ENCODE measurements at regions not wholly inside any gene's neighbourhood (a gene's known extent, or its start where the extent isn't known, plus 50 kb on each side); places are given as distances from the start of the nearest gene placed in this dataset.

DNA sequence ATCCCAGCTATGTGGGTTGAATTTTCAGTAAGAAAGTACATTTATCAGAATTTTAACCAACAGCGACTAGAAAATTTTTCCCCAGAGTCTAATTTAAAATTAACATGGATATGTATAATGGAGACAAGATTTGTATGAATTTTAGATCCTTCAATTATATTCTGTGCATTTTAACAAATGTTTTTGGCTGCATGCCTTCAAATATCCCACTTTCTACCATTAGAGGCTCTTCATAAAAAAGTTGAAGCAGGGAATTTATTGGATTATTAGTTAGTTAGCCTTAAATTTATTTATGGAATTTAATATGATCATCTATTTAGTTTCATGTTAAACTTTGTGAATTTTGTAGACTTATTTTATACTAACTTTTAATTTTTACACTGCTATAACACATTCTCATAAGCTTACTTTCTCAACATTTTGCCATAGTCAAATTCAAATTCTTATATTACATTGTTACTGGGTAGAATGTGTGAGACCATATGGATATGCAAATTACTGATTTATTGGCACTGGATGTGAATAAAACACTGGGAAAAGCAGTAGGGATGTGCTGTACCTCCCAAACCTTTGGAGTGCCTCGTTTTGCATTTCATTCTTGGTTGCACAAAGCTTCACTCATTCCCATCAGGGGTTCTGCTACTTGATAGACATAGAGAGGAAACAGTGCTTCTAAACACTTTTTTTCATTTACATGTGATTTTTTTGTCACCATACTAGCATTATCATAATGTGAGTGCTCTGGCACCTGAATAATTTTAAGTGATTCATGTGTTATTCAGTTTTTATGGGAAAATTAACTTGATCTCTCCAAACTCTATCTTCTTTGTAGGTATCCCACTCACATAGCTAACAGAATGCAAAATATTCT, 491.8 kb upstream of the COX7C start:
- no peak overlapping the region for H3K4me3 ChIP-seq (ENCODE audit: low read depth in 1 of 2, low read length in 2 of 2)
- no peaks in the 10 kb centered on the region for H3K9me3 ChIP-seq (ENCODE audit: low read length)
- H3K36me3 ChIP-seq (ENCODE audit: insufficient read depth, low read length), result no peaks in the 10 kb centered on the region
- no peaks in the 10 kb centered on the region for H3K4me1 ChIP-seq (ENCODE audit: insufficient read depth, low read length)
- H3K27ac ChIP-seq (ENCODE audit: low read depth, low read length), result no peak overlapping the region
- H3K27me3 ChIP-seq (ENCODE audit: control insufficient read depth in 1 of 2, insufficient read depth in 2 of 2, low read length in 2 of 2), result no peaks in the 10 kb centered on the region
- H3K9ac ChIP-seq (ENCODE audit: low read length), result no peak overlapping the region

GRCh38 chr5:86127696-86128095, 490.0 kb upstream of the COX7C start:
- Histone ChIP-seq H3K4me3 (ENCODE audit: low read depth in 1 of 2, low read length in 2 of 2) (no peak overlapping the region), H3K27ac (ENCODE audit: low read depth, low read length) (no peak overlapping the region), H3K9ac (ENCODE audit: low read length) (no peak overlapping the region), H3K27me3 (ENCODE audit: control insufficient read depth in 1 of 2, insufficient read depth in 2 of 2, low read length in 2 of 2) (no peaks in the 10 kb centered on the region), H3K36me3 (ENCODE audit: insufficient read depth, low read length) (no peaks in the 10 kb centered on the region), H3K4me1 (ENCODE audit: insufficient read depth, low read length) (no peaks in the 10 kb centered on the region), H3K9me3 (ENCODE audit: low read length) (no peaks in the 10 kb centered on the region)

DNA sequence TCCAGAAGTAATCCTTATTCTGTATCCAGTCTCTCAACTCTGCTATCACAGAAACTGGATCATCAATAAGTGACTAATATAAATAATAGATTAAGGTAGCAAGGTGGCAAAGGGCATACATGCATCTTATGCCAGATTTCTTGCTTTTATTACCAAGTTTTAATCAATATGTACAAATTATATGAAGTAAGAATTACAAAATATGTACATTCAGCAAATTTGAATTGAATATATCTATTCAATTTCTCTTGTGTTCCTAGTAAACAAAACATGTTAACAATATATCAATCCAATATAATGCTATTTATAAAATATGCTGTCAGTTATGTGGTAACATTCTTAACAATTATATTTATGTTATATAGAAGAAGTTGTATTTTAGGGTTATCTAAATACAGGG, 488.7 kb upstream of the COX7C start:
- H3K27ac ChIP-seq (ENCODE audit: low read depth, low read length), result no peak overlapping the region
- no peak overlapping the region for H3K9ac ChIP-seq (ENCODE audit: low read length)
- no peaks in the 10 kb centered on the region for H3K4me1 ChIP-seq (ENCODE audit: insufficient read depth, low read length)

GRCh38 chr5:86137297-86137696, 480.4 kb upstream of the COX7C start:
- no peak overlapping the region for H3K9ac ChIP-seq (ENCODE audit: low read length)
- H3K4me3 ChIP-seq (ENCODE audit: low read depth in 1 of 2, low read length in 2 of 2), result no peak overlapping the region
- H3K27me3 ChIP-seq (ENCODE audit: control insufficient read depth in 1 of 2, insufficient read depth in 2 of 2, low read length in 2 of 2), result no peaks in the 10 kb centered on the region
- H3K9me3 ChIP-seq (ENCODE audit: low read length), result no peaks in the 10 kb centered on the region
- no peaks in the 10 kb centered on the region for H3K36me3 ChIP-seq (ENCODE audit: insufficient read depth, low read length)
- no peak overlapping the region for H3K27ac ChIP-seq (ENCODE audit: low read depth, low read length)
- no peaks in the 10 kb centered on the region for H3K4me1 ChIP-seq (ENCODE audit: insufficient read depth, low read length)

More for the DNA sequence above, 488.7 kb upstream of the COX7C start:
- Histone ChIP-seq H3K27me3 (ENCODE audit: control insufficient read depth in 1 of 2, insufficient read depth in 2 of 2, low read length in 2 of 2) (no peaks in the 10 kb centered on the region), H3K9me3 (ENCODE audit: low read length) (no peaks in the 10 kb centered on the region), H3K36me3 (ENCODE audit: insufficient read depth, low read length) (no peaks in the 10 kb centered on the region), H3K4me3 (ENCODE audit: low read depth in 1 of 2, low read length in 2 of 2) (no peak overlapping the region)

GRCh38 chr5:86143837-86144236, 473.9 kb upstream of the COX7C start:
- Histone ChIP-seq H3K27ac (ENCODE audit: low read depth, low read length) (no peak overlapping the region), H3K9me3 (ENCODE audit: low read length) (no peaks in the 10 kb centered on the region), H3K36me3 (ENCODE audit: insufficient read depth, low read length) (no peaks in the 10 kb centered on the region), H3K27me3 (ENCODE audit: control insufficient read depth in 1 of 2, insufficient read depth in 2 of 2, low read length in 2 of 2) (no peaks in the 10 kb centered on the region), H3K4me1 (ENCODE audit: insufficient read depth, low read length) (peaks cover 16% of the 10 kb centered on the region), H3K9ac (ENCODE audit: low read length) (no peak overlapping the region), H3K4me3 (ENCODE audit: low read depth in 1 of 2, low read length in 2 of 2) (no peak overlapping the region)

- peaks cover 9% of the 10 kb centered on the region for H3K4me1 ChIP-seq (ENCODE audit: insufficient read depth, low read length)
- no peaks in the 10 kb centered on the region for H3K27me3 ChIP-seq (ENCODE audit: control insufficient read depth in 1 of 2, insufficient read depth in 2 of 2, low read length in 2 of 2)
- no peak overlapping the region for H3K27ac ChIP-seq (ENCODE audit: low read depth, low read length)
- no peak overlapping the region for H3K9ac ChIP-seq (ENCODE audit: low read length)
- no peaks in the 10 kb centered on the region for H3K36me3 ChIP-seq (ENCODE audit: insufficient read depth, low read length)
- H3K9me3 ChIP-seq (ENCODE audit: low read length), result no peaks in the 10 kb centered on the region
- no peak overlapping the region for H3K4me3 ChIP-seq (ENCODE audit: low read depth in 1 of 2, low read length in 2 of 2)
These were observed 464.7 kb upstream of the COX7C start for GRCh38 chr5:86152988-86153560.

DNA sequence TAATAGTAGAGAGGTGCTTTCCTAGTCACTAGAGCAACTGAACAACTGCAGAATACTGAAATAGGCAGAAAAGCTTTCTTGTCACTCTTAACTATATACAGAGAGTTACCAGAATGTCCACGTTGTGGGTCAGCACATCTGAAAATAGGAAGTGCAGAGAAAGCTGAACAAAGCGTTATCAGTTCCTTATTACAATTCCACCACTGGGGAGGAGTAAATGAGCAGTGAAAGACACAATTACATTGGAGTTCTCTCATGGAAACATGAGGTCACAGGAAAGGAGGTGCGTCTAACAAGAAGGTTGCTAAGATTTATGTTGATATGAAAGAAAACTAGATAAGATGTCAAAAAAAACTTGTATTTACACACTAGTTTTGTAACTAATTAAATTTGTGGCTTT, 461.9 kb upstream of the COX7C start:
- no peaks in the 10 kb centered on the region for H3K27me3 ChIP-seq (ENCODE audit: control insufficient read depth in 1 of 2, insufficient read depth in 2 of 2, low read length in 2 of 2)
- no peaks in the 10 kb centered on the region for H3K36me3 ChIP-seq (ENCODE audit: insufficient read depth, low read length)

GRCh38 chr5:86170194-86170593, 447.5 kb upstream of the COX7C start:
- Histone ChIP-seq H3K27ac (ENCODE audit: low read depth, low read length) (no peak overlapping the region), H3K27me3 (ENCODE audit: control insufficient read depth in 1 of 2, insufficient read depth in 2 of 2, low read length in 2 of 2) (no peaks in the 10 kb centered on the region), H3K4me3 (ENCODE audit: low read depth in 1 of 2, low read length in 2 of 2) (no peak overlapping the region), H3K36me3 (ENCODE audit: insufficient read depth, low read length) (no peaks in the 10 kb centered on the region), H3K9ac (ENCODE audit: low read length) (no peak overlapping the region), H3K9me3 (ENCODE audit: low read length) (no peaks in the 10 kb centered on the region), H3K4me1 (ENCODE audit: insufficient read depth, low read length) (peaks cover 20% of the 10 kb centered on the region)

More for the DNA sequence above, 461.9 kb upstream of the COX7C start:
- Histone ChIP-seq H3K9ac (ENCODE audit: low read length) (no peak overlapping the region), H3K4me1 (ENCODE audit: insufficient read depth, low read length) (peaks cover 9% of the 10 kb centered on the region), H3K9me3 (ENCODE audit: low read length) (no peaks in the 10 kb centered on the region), H3K4me3 (ENCODE audit: low read depth in 1 of 2, low read length in 2 of 2) (no peak overlapping the region), H3K27ac (ENCODE audit: low read depth, low read length) (no peak overlapping the region)

DNA sequence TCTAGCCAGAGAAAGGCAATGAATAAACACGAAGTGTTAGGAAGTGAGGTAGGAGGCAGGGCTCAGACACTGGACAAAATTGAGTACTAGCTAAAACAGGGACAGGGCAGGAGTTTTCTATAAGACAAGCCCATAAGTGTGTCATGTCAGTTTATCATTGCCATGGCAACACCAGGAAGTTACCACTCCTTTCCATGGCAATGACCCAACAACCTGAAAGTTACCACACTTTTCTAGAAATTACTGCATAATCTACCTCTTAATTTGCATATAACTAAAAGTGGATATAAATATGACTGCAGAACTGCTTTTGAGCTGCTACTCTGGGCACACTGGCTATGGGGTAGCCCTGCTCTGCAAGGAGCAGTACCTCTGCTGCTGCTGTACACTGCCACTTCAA, 442.5 kb upstream of the COX7C start:
- H3K36me3 ChIP-seq (ENCODE audit: insufficient read depth, low read length), result no peaks in the 10 kb centered on the region
- no peak overlapping the region for H3K27ac ChIP-seq (ENCODE audit: low read depth, low read length)
- H3K4me1 ChIP-seq (ENCODE audit: insufficient read depth, low read length), result peaks cover 24% of the 10 kb centered on the region
- H3K27me3 ChIP-seq (ENCODE audit: control insufficient read depth in 1 of 2, insufficient read depth in 2 of 2, low read length in 2 of 2), result no peaks in the 10 kb centered on the region
- no peak overlapping the region for H3K4me3 ChIP-seq (ENCODE audit: low read depth in 1 of 2, low read length in 2 of 2)
- H3K9me3 ChIP-seq (ENCODE audit: low read length), result no peaks in the 10 kb centered on the region
- no peak overlapping the region for H3K9ac ChIP-seq (ENCODE audit: low read length)

DNA sequence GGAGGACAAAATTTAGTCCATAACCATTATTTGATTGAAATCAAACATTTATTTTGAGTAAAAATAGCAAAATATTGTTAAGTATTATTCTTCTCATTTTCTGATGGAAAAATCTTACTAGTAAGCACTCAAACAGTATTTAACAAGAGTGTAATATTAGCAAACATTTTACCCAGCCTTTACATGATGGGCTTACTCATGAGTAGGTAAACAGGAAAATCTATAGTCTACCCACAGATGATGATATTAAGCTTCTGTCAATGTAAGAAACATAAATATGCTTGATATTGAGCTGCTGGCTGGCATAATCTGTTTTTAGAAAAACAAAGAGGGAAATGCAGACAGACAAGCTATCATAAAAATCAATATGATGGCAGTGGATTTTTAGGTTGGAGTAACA, 418.5 kb upstream of the COX7C start:
- Histone ChIP-seq H3K27me3 (ENCODE audit: control insufficient read depth in 1 of 2, insufficient read depth in 2 of 2, low read length in 2 of 2) (no peaks in the 10 kb centered on the region), H3K4me1 (ENCODE audit: insufficient read depth, low read length) (no peaks in the 10 kb centered on the region), H3K4me3 (ENCODE audit: low read depth in 1 of 2, low read length in 2 of 2) (no peak overlapping the region), H3K36me3 (ENCODE audit: insufficient read depth, low read length) (no peaks in the 10 kb centered on the region), H3K9ac (ENCODE audit: low read length) (no peak overlapping the region), H3K27ac (ENCODE audit: low read depth, low read length) (no peak overlapping the region), H3K9me3 (ENCODE audit: low read length) (no peaks in the 10 kb centered on the region)

DNA sequence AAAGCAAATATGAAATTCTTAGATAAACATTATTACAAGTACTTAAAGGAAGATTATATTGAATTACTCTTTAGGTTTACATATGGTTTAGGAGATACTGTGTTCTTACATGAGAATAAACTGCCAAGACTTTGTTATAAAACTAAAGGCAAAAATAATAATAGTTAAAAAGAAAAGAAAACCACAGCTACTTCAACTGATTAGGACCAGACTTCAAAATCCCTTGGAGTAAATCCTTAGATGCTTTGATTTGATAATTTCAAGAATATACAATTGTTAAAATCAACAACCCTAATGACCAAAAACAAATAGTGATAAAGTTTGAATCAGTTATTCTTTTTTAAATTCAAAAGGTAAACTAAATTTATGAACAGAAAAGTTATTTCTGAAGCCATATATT, 389.6 kb upstream of the COX7C start:
- H3K9ac ChIP-seq (ENCODE audit: low read length), result no peak overlapping the region
- H3K36me3 ChIP-seq (ENCODE audit: insufficient read depth, low read length), result no peaks in the 10 kb centered on the region
- H3K9me3 ChIP-seq (ENCODE audit: low read length), result no peaks in the 10 kb centered on the region
- H3K4me3 ChIP-seq (ENCODE audit: low read depth in 1 of 2, low read length in 2 of 2), result no peak overlapping the region
- H3K27ac ChIP-seq (ENCODE audit: low read depth, low read length), result no peak overlapping the region
- no peaks in the 10 kb centered on the region for H3K27me3 ChIP-seq (ENCODE audit: control insufficient read depth in 1 of 2, insufficient read depth in 2 of 2, low read length in 2 of 2)
- H3K4me1 ChIP-seq (ENCODE audit: insufficient read depth, low read length), result no peaks in the 10 kb centered on the region

GRCh38 chr5:86232246-86232645, 385.5 kb upstream of the COX7C start:
- H3K27ac ChIP-seq (ENCODE audit: low read depth, low read length), result no peak overlapping the region
- H3K27me3 ChIP-seq (ENCODE audit: control insufficient read depth in 1 of 2, insufficient read depth in 2 of 2, low read length in 2 of 2), result no peaks in the 10 kb centered on the region
- H3K9ac ChIP-seq (ENCODE audit: low read length), result no peak overlapping the region
- no peaks in the 10 kb centered on the region for H3K9me3 ChIP-seq (ENCODE audit: low read length)
- H3K36me3 ChIP-seq (ENCODE audit: insufficient read depth, low read length), result no peaks in the 10 kb centered on the region
- no peaks in the 10 kb centered on the region for H3K4me1 ChIP-seq (ENCODE audit: insufficient read depth, low read length)
- H3K4me3 ChIP-seq (ENCODE audit: low read depth in 1 of 2, low read length in 2 of 2), result no peak overlapping the region
